Hepatocyte (in vitro differentiated cells): ENCODE measurements at regions not wholly inside any gene's neighbourhood (a gene's known extent, or its start where the extent isn't known, plus 50 kb on each side); places are given as distances from the start of the nearest gene placed in this dataset.

Source experiments
- CTCF ChIP-seq: fragments of 200-600 bp; sonication (generic); IDR thresholded peaks from 2 replicates; pipeline ENCODE4 v1.5.1; 2016; ENCODE audit warnings: antibody characterized with exemption, mild to moderate bottlenecking; ENCODE audit not compliant: poor library complexity
- EZH2 ChIP-seq: fragments of 200-600 bp; sonication (generic); IDR thresholded peaks from 2 replicates; pipeline ENCODE4 v1.6.1; 2016; ENCODE audit warnings: antibody characterized with exemption, mild to moderate bottlenecking, borderline replicate concordance
- EZH2phosphoT487 ChIP-seq: fragments of 200-600 bp; sonication (generic); IDR thresholded peaks from one replicate; pipeline ENCODE4 v1.6.1; 2018; ENCODE audit warnings: antibody characterized with exemption, mild to moderate bottlenecking, low read depth, moderate library complexity; ENCODE audit not compliant: unreplicated experiment, severe bottlenecking

DNA sequence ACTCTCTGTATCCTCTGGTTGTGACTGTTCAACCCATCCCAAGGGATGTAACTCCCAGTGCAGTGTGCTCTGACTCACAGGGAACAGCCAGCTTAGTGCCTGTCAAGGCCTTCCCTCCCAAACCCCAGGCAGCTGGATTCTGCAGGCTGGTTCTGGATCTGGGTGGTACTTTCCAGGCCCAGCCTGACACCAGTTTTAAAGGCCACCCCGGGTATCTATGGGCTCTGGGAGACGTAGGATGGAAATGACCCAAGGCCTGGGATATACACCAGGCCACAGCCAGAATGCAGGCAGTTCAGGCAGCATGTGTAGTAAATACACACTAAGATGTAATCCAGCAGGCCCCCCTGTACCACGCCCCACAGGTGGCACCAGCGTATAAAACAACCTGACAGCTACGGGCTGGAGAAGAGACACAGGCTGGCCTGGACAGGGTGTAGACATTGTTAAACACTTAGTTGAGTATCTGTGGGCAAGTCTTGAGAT is 64.2 kb downstream of the SPINK2 start:
- TF ChIP-seq CTCF (no peak), EZH2 (no peak), EZH2phosphoT487 (no peak)
